Endothelial cell of umbilical vein (primary cell): ENCODE measurements at regions not wholly inside any gene's neighbourhood (a gene's known extent, or its start where the extent isn't known, plus 50 kb on each side); places are given as distances from the start of the nearest gene placed in this dataset.

Experiments
- BruUV-seq: library from RNA; stranded (reverse); fragments of 400-500 nt; replicated peaks from 2 replicates; lab custom pipeline; 2021; lab: Mats Ljungman, UMichigan
- CTCF ChIA-PET: fragments of 300-600, 350-600 bp; sonication (Branson Sonifier 250); formaldehyde crosslinking; loops from one replicate; lab custom pipeline; 2021; ENCODE audit warnings: antibody characterized with exemption, inconsistent platforms; lab: Charles Lee
- POLR2A ChIA-PET: fragments of 300-600, 350-600 bp; sonication (Branson Sonifier 250); formaldehyde crosslinking; loops from one replicate; lab custom pipeline; 2021; ENCODE audit warnings: antibody characterized with exemption, inconsistent platforms; lab: Charles Lee
- DNase-seq: peaks from one replicate; pipeline ENCODE4 v3.0.0-alpha.2; 2011; ENCODE audit warnings: low read depth, low spot score
- FAIRE-seq: peaks from 2 replicates; lab custom pipeline; 2011; peaks lifted over from hg19 to GRCh38; lab: Jason Lieb, UNC
- H2AFZ ChIP-seq: 2 replicates; pipeline ENCODE4 v1.6.0; 2012; ENCODE audit warnings: low read depth, low read length, control low read depth, inconsistent platforms
- H3K27ac ChIP-seq: 2 replicates; pipeline ENCODE4 v1.5.1; 2011; ENCODE audit warnings: low read depth, mild to moderate bottlenecking, control low read depth, low read length, moderate library complexity; ENCODE audit not compliant: insufficient read depth
- H3K27me3 ChIP-seq, 2 experiments: 2 replicates each; pipeline versions ENCODE4 v1.6.0 to v1.6.1; 2011; ENCODE audit warnings: low read length in 2 of 2, mixed read lengths in 1 of 2; ENCODE audit not compliant: control insufficient read depth in 2 of 2, insufficient read depth in 2 of 2
- H3K36me3 ChIP-seq, 2 experiments: 2 replicates in 1 of 2; 3 replicates in 1 of 2; pipeline ENCODE4 v1.5.1; 2011; ENCODE audit warnings: low read length in 2 of 2, mild to moderate bottlenecking in 1 of 2, moderate library complexity in 1 of 2; ENCODE audit not compliant: control insufficient read depth in 2 of 2, insufficient read depth in 2 of 2; ENCODE audit errors: extremely low read depth in 1 of 2
- H3K4me1 ChIP-seq: 3 replicates; pipeline ENCODE4 v1.5.1; 2011; ENCODE audit warnings: mild to moderate bottlenecking, low read length; ENCODE audit not compliant: control insufficient read depth, insufficient read depth; ENCODE audit errors: extremely low read depth
- H3K4me2 ChIP-seq: 2 replicates; pipeline ENCODE4 v1.6.1; 2011; ENCODE audit warnings: low read length, control low read depth, mixed read lengths; ENCODE audit not compliant: insufficient read depth
- H3K4me3 ChIP-seq, 3 experiments: fragments of 200-600 bp in 1 of 3; sonication (generic), shearing (Covaris generic) in 1 of 3; replicated peaks in 1 of 3; 2 replicates each; pipeline ENCODE4 v1.5.1; 2011 to 2016; ENCODE audit warnings: control low read depth in 3 of 3, low read length in 3 of 3, mild to moderate bottlenecking in 2 of 3, inconsistent platforms in 1 of 3, low read depth in 1 of 3, moderate library complexity in 1 of 3; ENCODE audit not compliant: insufficient read depth in 1 of 3
- H3K79me2 ChIP-seq: 2 replicates; pipeline ENCODE4 v1.6.0; 2012; ENCODE audit warnings: low read length, inconsistent platforms; ENCODE audit not compliant: control insufficient read depth, insufficient read depth
- H3K9ac ChIP-seq: replicated peaks from 2 replicates; pipeline ENCODE3; 2011; ENCODE audit warnings: low read length, control low read depth; ENCODE audit not compliant: insufficient read depth; ENCODE audit errors: extremely low read depth
- H3K9me1 ChIP-seq: replicated peaks from 3 replicates; pipeline ENCODE4 v1.6.0; 2011; ENCODE audit warnings: mild to moderate bottlenecking, low read length; ENCODE audit not compliant: control insufficient read depth, insufficient read depth; ENCODE audit errors: extremely low read depth
- H3K9me3 ChIP-seq: replicated peaks from 2 replicates; pipeline ENCODE4 v1.5.1; 2012; ENCODE audit warnings: low read length, inconsistent platforms; ENCODE audit not compliant: control insufficient read depth, insufficient read depth
- H4K20me1 ChIP-seq: replicated peaks from 2 replicates; pipeline ENCODE3; 2011; ENCODE audit warnings: mild to moderate bottlenecking, low read length; ENCODE audit not compliant: control insufficient read depth, insufficient read depth; ENCODE audit errors: extremely low read depth
- FOS ChIP-seq: IDR thresholded peaks from 2 replicates; pipeline ENCODE4 v1.6.1; 2011; ENCODE audit warnings: mild to moderate bottlenecking, low read length, moderate library complexity, borderline replicate concordance; ENCODE audit not compliant: insufficient read depth
- GATA2 ChIP-seq: IDR thresholded peaks from 2 replicates; pipeline ENCODE4 v1.7.0; 2011; ENCODE audit warnings: low read depth, mild to moderate bottlenecking, moderate library complexity, mixed read lengths, low read length; ENCODE audit not compliant: insufficient read length, insufficient read depth
- MAX ChIP-seq: IDR thresholded peaks from 2 replicates; pipeline ENCODE4 v1.6.1; 2011; ENCODE audit not compliant: insufficient read depth, insufficient read length
- POLR2AphosphoS5 ChIP-seq: IDR thresholded peaks from 2 replicates; pipeline ENCODE4 v1.6.1; 2012; ENCODE audit warnings: low read depth, mild to moderate bottlenecking, control low read depth, low read length, moderate library complexity; ENCODE audit not compliant: insufficient read depth
- dilution Hi-C: fragments of 300-500 bp; cut with MboI; formaldehyde crosslinking; loops from one replicate; pipeline ENCODE4 v1.15.0; 2019; ENCODE audit warnings: low sequenced_read_pairs; ENCODE audit not compliant: extremely low pct_ligation_motif_present
- intact Hi-C: fragments of 100-400 bp; cut with micrococcal nuclease; formaldehyde crosslinking; loops from one replicate; pipeline ENCODE4 v1.10.0; 2022

- dilution Hi-C loops = no loop called here
- H3K9me1 ChIP-seq = no peaks in the 10 kb centered on the region
- POLR2A ChIA-PET = no interaction called here
- no peaks in the 10 kb centered on the region for H3K36me3 ChIP-seq
- no peak overlapping the region for H3K4me3 ChIP-seq
- H2AFZ ChIP-seq = no peak overlapping the region
- FAIRE-seq (no peak), DNase-seq (no peak)
- no TSS peak for BruUV-seq
- no peak overlapping the region for H3K4me2 ChIP-seq
- no peaks in the 10 kb centered on the region for H3K79me2 ChIP-seq
- H4K20me1 ChIP-seq = no peaks in the 10 kb centered on the region
- peaks cover 2% of the 10 kb centered on the region for H3K9me3 ChIP-seq
- no peak overlapping the region for H3K27ac ChIP-seq
- H3K4me1 ChIP-seq = no peaks in the 10 kb centered on the region
- no peak overlapping the region for H3K9ac ChIP-seq
- no peaks in the 10 kb centered on the region for H3K27me3 ChIP-seq
- intact Hi-C loops = no loop called here
- TF ChIP-seq MAX = no peak
- no peak for TF ChIP-seq GATA2
- CTCF ChIA-PET = no interaction called here
Measured at GRCh38 chr14:47826809-47827208, 151.4 kb upstream of the MDGA2 start.

- ChIA-PET CTCF (no interaction called here), POLR2A (no interaction called here)
- no peaks in the 10 kb centered on the region for H3K79me2 ChIP-seq
- no peaks in the 10 kb centered on the region for H3K27me3 ChIP-seq
- H3K9me1 ChIP-seq = no peaks in the 10 kb centered on the region
- DNase-seq = no peak
- intact Hi-C loops (no loop called here), dilution Hi-C loops (no loop called here)
- H3K36me3 ChIP-seq = no peaks in the 10 kb centered on the region
- BruUV-seq = no TSS peak
- no peak overlapping the region for H3K27ac ChIP-seq
- no peak overlapping the region for H3K4me3 ChIP-seq
- H4K20me1 ChIP-seq = no peaks in the 10 kb centered on the region
- no peak overlapping the region for H2AFZ ChIP-seq
- H3K9ac ChIP-seq = no peak overlapping the region
- peaks cover 4% of the 10 kb centered on the region for H3K9me3 ChIP-seq
- no peak for TF ChIP-seq FOS
- TF ChIP-seq POLR2AphosphoS5 = no peak
- no peak overlapping the region for H3K4me2 ChIP-seq
- H3K4me1 ChIP-seq = no peaks in the 10 kb centered on the region
- FAIRE-seq = no peak
Measured at GRCh38 chr14:47822326-47822725, 146.9 kb upstream of the MDGA2 start.
